HepG2 (cell line): ENCODE measurements at regions not wholly inside any gene's neighbourhood (a gene's known extent, or its start where the extent isn't known, plus 50 kb on each side); places are given as distances from the start of the nearest gene placed in this dataset.

Experiments used
- ATAC-seq: fragments of 200-7000 bp; cut with Tn5 transposase; 3 replicates; pipeline ENCODE4 v1.9.1; 2020; ENCODE audit warnings: mild to moderate bottlenecking, moderate library complexity
- BruUV-seq: library from RNA; stranded (reverse); fragments of 400-500 nt; replicated peaks from 2 replicates; lab custom pipeline; 2021; lab: Mats Ljungman, UMichigan
- CTCF ChIA-PET: fragments of 300-600 bp; formaldehyde crosslinking; extraction: SDS; loops from one replicate; lab custom pipeline; 2021; ENCODE audit warnings: low total read pairs, inconsistent platforms, low intra/inter-chr PET ratio; lab: Yijun Ruan, JAX
- POLR2A ChIA-PET: fragments of 350-600 bp; sonication (Branson Sonifier 250); formaldehyde crosslinking; loops from one replicate; lab custom pipeline; 2020; ENCODE audit warnings: antibody characterized with exemption, inconsistent platforms; lab: Yijun Ruan, JAX
- DNase-seq: peaks from one replicate; pipeline ENCODE4 v3.0.0-alpha.2; 2015; ENCODE audit warnings: low spot score
- FAIRE-seq: peaks from 3 replicates; lab custom pipeline; 2011; peaks lifted over from hg19 to GRCh38; lab: Jason Lieb, UNC
- H2AFZ ChIP-seq: one replicate; pipeline ENCODE4 v1.6.1; 2011; ENCODE audit warnings: low read length, inconsistent platforms
- H3K27ac ChIP-seq: fragments of 300-600 bp; 3 replicates; pipeline ENCODE4 v1.8.0; 2011; ENCODE audit warnings: mixed run types, mild to moderate bottlenecking, mixed read lengths, low read length, inconsistent platforms; ENCODE audit not compliant: insufficient read depth; ENCODE audit errors: extremely low read length
- H3K27me3 ChIP-seq, 2 experiments: fragments of 200-600 bp in 1 of 2; 2 replicates in 1 of 2; 3 replicates in 1 of 2; pipeline versions ENCODE4 v1.6.0 to v1.8.0; 2011; ENCODE audit warnings: low read length in 2 of 2, mild to moderate bottlenecking in 2 of 2, moderate library complexity in 2 of 2, inconsistent platforms in 1 of 2; ENCODE audit not compliant: insufficient read depth in 2 of 2, control insufficient read depth in 1 of 2
- H3K36me3 ChIP-seq, 2 experiments: fragments of 200-600 bp in 1 of 2; replicated peaks in 1 of 2; 2 replicates in 1 of 2; 3 replicates in 1 of 2; pipeline versions ENCODE4 v1.5.1 to v1.8.0; 2011; ENCODE audit warnings: low read length in 2 of 2, inconsistent platforms in 1 of 2; ENCODE audit not compliant: insufficient read depth in 2 of 2, control insufficient read depth in 1 of 2
- H3K4me1 ChIP-seq: 2 replicates; pipeline ENCODE4 v1.5.1; 2012; ENCODE audit warnings: low read length, inconsistent platforms; ENCODE audit not compliant: insufficient read depth
- H3K4me2 ChIP-seq: 2 replicates; pipeline ENCODE4 v1.6.0; 2011; ENCODE audit warnings: low read depth, low read length, inconsistent platforms
- H3K4me3 ChIP-seq, 3 experiments: fragments of 200-600 bp in 1 of 3; sonication (generic), shearing (Covaris generic) in 1 of 3; replicated peaks in 1 of 3; 2 replicates each; pipeline ENCODE4 v1.5.1; 2011 to 2016; ENCODE audit warnings: low read length in 3 of 3, inconsistent platforms in 2 of 3, low read depth in 2 of 3, mild to moderate bottlenecking in 2 of 3, control low read depth in 1 of 3, mixed read lengths in 1 of 3; ENCODE audit not compliant: insufficient read depth in 1 of 3
- H3K79me2 ChIP-seq: one replicate; pipeline ENCODE4 v1.6.1; 2011; ENCODE audit warnings: low read length, inconsistent platforms; ENCODE audit not compliant: insufficient read depth
- H3K9ac ChIP-seq: 2 replicates; pipeline ENCODE4 v1.6.0; 2011; ENCODE audit warnings: mild to moderate bottlenecking, low read depth, low read length, inconsistent platforms; ENCODE audit not compliant: insufficient read depth
- H3K9me3 ChIP-seq: 2 replicates; pipeline ENCODE4 v1.5.1; 2012; ENCODE audit warnings: mild to moderate bottlenecking, low read length
- H4K20me1 ChIP-seq: 2 replicates; pipeline ENCODE4 v1.6.0; 2011; ENCODE audit warnings: inconsistent platforms, mild to moderate bottlenecking, low read length, moderate library complexity; ENCODE audit not compliant: insufficient read depth
- ARNT2 ChIP-seq: sonication (generic); formaldehyde crosslinking; IDR thresholded peaks from 2 replicates; pipeline ENCODE4 v1.8.0; 2022; ENCODE audit warnings: mild to moderate bottlenecking, low read depth, missing genetic modification reagents, moderate library complexity
- ASH2L ChIP-seq: fragments of 300-600, 200-600 bp; sonication (generic); IDR thresholded peaks from 2 replicates; pipeline ENCODE4 v1.7.0; 2017; ENCODE audit warnings: low read depth, mild to moderate bottlenecking, moderate library complexity, mixed read lengths, low read length; ENCODE audit not compliant: insufficient read length
- CTCF ChIP-seq: sonication (generic); formaldehyde crosslinking; IDR thresholded peaks from 2 replicates; pipeline ENCODE4 v1.5.0; 2020; ENCODE audit warnings: mild to moderate bottlenecking, missing genetic modification reagents, moderate library complexity
- MEF2D ChIP-seq: sonication (generic); formaldehyde crosslinking; IDR thresholded peaks from 2 replicates; pipeline ENCODE4 v1.5.1; 2020; ENCODE audit warnings: mild to moderate bottlenecking, missing genetic modification reagents
- RARG ChIP-seq: sonication (generic); formaldehyde crosslinking; IDR thresholded peaks from 2 replicates; pipeline ENCODE4 v1.4.0; 2020; ENCODE audit warnings: low read depth, mild to moderate bottlenecking, missing genetic modification reagents
- RCOR2 ChIP-seq: IDR thresholded peaks from 2 replicates; pipeline ENCODE4 v1.6.1; 2016; ENCODE audit warnings: missing biosample characterization, missing genetic modification reagents
- SP4 ChIP-seq: sonication (generic); formaldehyde crosslinking; IDR thresholded peaks from 2 replicates; pipeline ENCODE4 v1.8.1; 2023; ENCODE audit warnings: mild to moderate bottlenecking, missing genetic modification reagents
- ZMYM3 ChIP-seq: sonication (generic); formaldehyde crosslinking; IDR thresholded peaks from 2 replicates; pipeline ENCODE4 v1.5.1; 2020; ENCODE audit warnings: mild to moderate bottlenecking, missing genetic modification reagents
- ZNF317 ChIP-seq: sonication (generic); formaldehyde crosslinking; IDR thresholded peaks from 2 replicates; pipeline ENCODE4 v1.5.0; 2020; ENCODE audit warnings: mild to moderate bottlenecking, missing genetic modification reagents
- ZNF354B ChIP-seq: sonication (generic); formaldehyde crosslinking; IDR thresholded peaks from 2 replicates; pipeline ENCODE4 v1.8.0; 2022; ENCODE audit warnings: mild to moderate bottlenecking, missing genetic modification reagents
- ZNF468 ChIP-seq: sonication (generic); formaldehyde crosslinking; IDR thresholded peaks from 2 replicates; pipeline ENCODE4 v1.8.0; 2022; ENCODE audit warnings: mild to moderate bottlenecking, moderate library complexity, missing genetic modification reagents
- ZNF570 ChIP-seq: sonication (generic); formaldehyde crosslinking; IDR thresholded peaks from 2 replicates; pipeline ENCODE4 v1.4.0; 2020; ENCODE audit warnings: mild to moderate bottlenecking, missing genetic modification reagents, borderline replicate concordance
- WGBS: methylation state at CpG from one replicate; pipeline ENCODE4 v1.1.6; 2017; ENCODE audit warnings: low lambda C conversion rate; 5-methylcytosine and 5-hydroxymethylcytosine counted together
- in situ Hi-C: cut with HindIII; loops from 2 replicates; pipeline ENCODE4 v1.10.0; 2017; ENCODE audit warnings: low pct_unique_long_range_greater_than_20kb; ENCODE audit not compliant: extremely low pct_ligation_motif_present
- intact Hi-C: fragments of 100-400 bp; cut with micrococcal nuclease; formaldehyde crosslinking; loops from one replicate; pipeline ENCODE4 v1.10.0; 2022; ENCODE audit not compliant: unreplicated experiment
- TF ChIP-seq, protein P1 (sequence below): sonication (generic); formaldehyde crosslinking; IDR thresholded peaks from 2 replicates; pipeline ENCODE4 v1.4.0; 2020; ENCODE audit warnings: missing genetic modification reagents
- TF ChIP-seq, protein P2 (sequence below): IDR thresholded peaks from 2 replicates; pipeline ENCODE4 v1.6.1; 2016; ENCODE audit warnings: missing compliant biosample characterization, missing genetic modification reagents, borderline replicate concordance
- TF ChIP-seq, protein P3 (sequence below): sonication (generic); formaldehyde crosslinking; IDR thresholded peaks from 2 replicates; pipeline ENCODE4 v1.4.0; 2020; ENCODE audit warnings: missing genetic modification reagents

DNA sequence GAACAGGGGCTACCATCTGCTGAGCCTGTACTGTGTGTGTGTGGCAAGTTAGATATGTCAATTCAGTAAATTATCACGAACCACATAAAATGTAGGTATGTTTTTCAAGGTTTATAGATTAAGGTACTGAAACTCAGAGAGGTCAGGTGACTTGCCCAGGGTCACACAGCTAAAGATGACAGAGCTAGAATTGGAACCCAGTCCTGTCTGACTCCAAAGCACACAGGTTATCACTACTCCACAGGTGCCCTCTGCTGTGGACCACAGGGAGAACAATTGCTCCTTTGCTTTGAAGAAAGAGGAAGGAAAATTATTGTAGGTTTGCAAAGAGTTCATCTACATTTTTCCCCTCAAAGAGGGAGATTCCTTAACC is 229.7 kb upstream of the AGAP1 start:
- BruUV-seq: TSS peak; percentile 58
- Histone ChIP-seq H3K4me2 (peak overlapping the region; percentile 83), H3K79me2 (no peaks in the 10 kb centered on the region), H3K27me3 (peaks cover 2 to 25% of the 10 kb centered on the region in 2 experiments; a peak in 3 of 5 replicates), H3K27ac (no peak overlapping the region), H3K9ac (peak overlapping the region; percentile 42; the same call in 1 of the 2 replicates), H2AFZ (no peak overlapping the region), H3K4me3 (peak overlapping the region in 2 of 3 experiments; percentile 6 to 60; a peak in 1 of 6 replicates), H3K4me1 (peaks cover 64% of the 10 kb centered on the region), H3K9me3 (peaks cover 7% of the 10 kb centered on the region; the same call in 1 of the 2 replicates), H4K20me1 (no peaks in the 10 kb centered on the region), H3K36me3 (no peaks in the 10 kb centered on the region)
- intact Hi-C loops: loop anchor here (10.0 kb wide), 1 partner anchor 331 kb away; no protein-coding TSS in a partner anchor
- in situ Hi-C loops: no loop called here
- ATAC-seq (no peak), DNase-seq (no peak), FAIRE-seq (peak; percentile 54)
- CTCF ChIA-PET: no interaction called here
- POLR2A ChIA-PET: no interaction called here
- WGBS: 33% methylated on average over 1 of the region's 1 CpG
- TF ChIP-seq, protein P1, sequence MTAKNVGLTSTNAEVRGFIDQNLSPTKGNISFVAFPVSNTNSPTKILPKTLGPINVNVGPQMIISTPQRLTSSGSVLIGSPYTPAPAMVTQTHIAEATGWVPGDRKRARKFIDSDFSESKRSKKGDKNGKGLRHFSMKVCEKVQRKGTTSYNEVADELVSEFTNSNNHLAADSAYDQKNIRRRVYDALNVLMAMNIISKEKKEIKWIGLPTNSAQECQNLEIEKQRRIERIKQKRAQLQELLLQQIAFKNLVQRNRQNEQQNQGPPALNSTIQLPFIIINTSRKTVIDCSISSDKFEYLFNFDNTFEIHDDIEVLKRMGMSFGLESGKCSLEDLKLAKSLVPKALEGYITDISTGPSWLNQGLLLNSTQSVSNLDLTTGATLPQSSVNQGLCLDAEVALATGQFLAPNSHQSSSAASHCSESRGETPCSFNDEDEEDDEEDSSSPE: no peak
- TF ChIP-seq ZNF317: no peak
- TF ChIP-seq ZNF354B (CRISPR knock-in tag): no peak
- no peak for TF ChIP-seq RARG (CRISPR knock-in tag)
- no peak for TF ChIP-seq ARNT2 (CRISPR knock-in tag)
- peak; percentile 4; the same call in 1 of the 2 replicates for TF ChIP-seq CTCF (CRISPR knock-in tag)
- TF ChIP-seq, protein P2, sequence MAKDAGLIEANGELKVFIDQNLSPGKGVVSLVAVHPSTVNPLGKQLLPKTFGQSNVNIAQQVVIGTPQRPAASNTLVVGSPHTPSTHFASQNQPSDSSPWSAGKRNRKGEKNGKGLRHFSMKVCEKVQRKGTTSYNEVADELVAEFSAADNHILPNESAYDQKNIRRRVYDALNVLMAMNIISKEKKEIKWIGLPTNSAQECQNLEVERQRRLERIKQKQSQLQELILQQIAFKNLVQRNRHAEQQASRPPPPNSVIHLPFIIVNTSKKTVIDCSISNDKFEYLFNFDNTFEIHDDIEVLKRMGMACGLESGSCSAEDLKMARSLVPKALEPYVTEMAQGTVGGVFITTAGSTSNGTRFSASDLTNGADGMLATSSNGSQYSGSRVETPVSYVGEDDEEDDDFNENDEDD (CRISPR knock-in tag): no peak
- peak; percentile 17 for TF ChIP-seq ASH2L
- no peak for TF ChIP-seq ZNF468 (CRISPR knock-in tag)
- TF ChIP-seq, protein P3, sequence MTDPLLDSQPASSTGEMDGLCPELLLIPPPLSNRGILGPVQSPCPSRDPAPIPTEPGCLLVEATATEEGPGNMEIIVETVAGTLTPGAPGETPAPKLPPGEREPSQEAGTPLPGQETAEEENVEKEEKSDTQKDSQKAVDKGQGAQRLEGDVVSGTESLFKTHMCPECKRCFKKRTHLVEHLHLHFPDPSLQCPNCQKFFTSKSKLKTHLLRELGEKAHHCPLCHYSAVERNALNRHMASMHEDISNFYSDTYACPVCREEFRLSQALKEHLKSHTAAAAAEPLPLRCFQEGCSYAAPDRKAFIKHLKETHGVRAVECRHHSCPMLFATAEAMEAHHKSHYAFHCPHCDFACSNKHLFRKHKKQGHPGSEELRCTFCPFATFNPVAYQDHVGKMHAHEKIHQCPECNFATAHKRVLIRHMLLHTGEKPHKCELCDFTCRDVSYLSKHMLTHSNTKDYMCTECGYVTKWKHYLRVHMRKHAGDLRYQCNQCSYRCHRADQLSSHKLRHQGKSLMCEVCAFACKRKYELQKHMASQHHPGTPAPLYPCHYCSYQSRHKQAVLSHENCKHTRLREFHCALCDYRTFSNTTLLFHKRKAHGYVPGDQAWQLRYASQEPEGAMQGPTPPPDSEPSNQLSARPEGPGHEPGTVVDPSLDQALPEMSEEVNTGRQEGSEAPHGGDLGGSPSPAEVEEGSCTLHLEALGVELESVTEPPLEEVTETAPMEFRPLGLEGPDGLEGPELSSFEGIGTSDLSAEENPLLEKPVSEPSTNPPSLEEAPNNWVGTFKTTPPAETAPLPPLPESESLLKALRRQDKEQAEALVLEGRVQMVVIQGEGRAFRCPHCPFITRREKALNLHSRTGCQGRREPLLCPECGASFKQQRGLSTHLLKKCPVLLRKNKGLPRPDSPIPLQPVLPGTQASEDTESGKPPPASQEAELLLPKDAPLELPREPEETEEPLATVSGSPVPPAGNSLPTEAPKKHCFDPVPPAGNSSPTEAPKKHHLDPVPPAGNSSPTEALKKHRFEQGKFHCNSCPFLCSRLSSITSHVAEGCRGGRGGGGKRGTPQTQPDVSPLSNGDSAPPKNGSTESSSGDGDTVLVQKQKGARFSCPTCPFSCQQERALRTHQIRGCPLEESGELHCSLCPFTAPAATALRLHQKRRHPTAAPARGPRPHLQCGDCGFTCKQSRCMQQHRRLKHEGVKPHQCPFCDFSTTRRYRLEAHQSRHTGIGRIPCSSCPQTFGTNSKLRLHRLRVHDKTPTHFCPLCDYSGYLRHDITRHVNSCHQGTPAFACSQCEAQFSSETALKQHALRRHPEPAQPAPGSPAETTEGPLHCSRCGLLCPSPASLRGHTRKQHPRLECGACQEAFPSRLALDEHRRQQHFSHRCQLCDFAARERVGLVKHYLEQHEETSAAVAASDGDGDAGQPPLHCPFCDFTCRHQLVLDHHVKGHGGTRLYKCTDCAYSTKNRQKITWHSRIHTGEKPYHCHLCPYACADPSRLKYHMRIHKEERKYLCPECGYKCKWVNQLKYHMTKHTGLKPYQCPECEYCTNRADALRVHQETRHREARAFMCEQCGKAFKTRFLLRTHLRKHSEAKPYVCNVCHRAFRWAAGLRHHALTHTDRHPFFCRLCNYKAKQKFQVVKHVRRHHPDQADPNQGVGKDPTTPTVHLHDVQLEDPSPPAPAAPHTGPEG (CRISPR knock-in tag): no peak
- TF ChIP-seq ZNF570 (CRISPR knock-in tag): no peak
- peak; percentile 67; the same call in 1 of the 2 replicates for TF ChIP-seq ZMYM3
- TF ChIP-seq RCOR2 (CRISPR knock-in tag): 0 out of 2 replicates have a peak, but pooled peaks have one; percentile 47
- TF ChIP-seq MEF2D (CRISPR knock-in tag): no peak
- TF ChIP-seq SP4 (CRISPR knock-in tag): 0 out of 2 replicates have a peak, but pooled peaks have one; percentile 27
